GM19023 (cell line): ENCODE measurements at regions not wholly inside any gene's neighbourhood (a gene's known extent, or its start where the extent isn't known, plus 50 kb on each side); places are given as distances from the start of the nearest gene placed in this dataset.
"Not testable (repeated sequence)": the region's sequence is repeated elsewhere in the genome, so short reads cannot be mapped to it uniquely, and the experiment has no call there.

Source experiments
- ATAC-seq: cut with Tn5 transposase; IDR thresholded peaks from one replicate; pipeline ENCODE4 v1.9.1; 2021; ENCODE audit warnings: mild to moderate bottlenecking, moderate library complexity; ENCODE audit not compliant: unreplicated experiment

DNA sequence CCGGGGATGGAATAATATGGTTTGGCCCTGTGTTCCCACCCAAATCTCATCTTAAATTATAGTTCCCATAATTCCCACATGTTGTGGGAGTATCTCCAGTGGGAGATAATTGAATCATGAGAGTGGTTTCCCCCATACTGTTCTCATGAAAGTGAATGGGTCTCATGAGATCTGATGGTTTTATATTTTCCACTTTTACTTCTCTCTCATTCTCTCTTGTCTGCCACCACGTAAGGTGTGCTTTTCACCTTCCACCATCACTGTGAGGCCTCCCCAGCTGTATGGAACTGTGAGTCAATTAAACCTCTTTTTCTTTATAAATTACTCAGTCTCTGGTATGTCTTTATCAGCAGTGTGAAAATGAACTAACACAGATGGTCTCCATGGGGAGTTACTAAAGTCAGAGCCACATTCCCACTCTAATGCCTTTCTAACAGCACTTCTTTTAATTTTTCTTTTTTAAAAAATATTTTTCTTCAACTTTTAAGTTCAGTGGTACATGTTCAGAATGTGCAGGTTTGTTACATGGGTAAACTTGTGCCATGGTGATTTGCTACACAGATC lies 306.6 kb downstream of the DTHD1 start:
- ATAC-seq: no peak

DNA sequence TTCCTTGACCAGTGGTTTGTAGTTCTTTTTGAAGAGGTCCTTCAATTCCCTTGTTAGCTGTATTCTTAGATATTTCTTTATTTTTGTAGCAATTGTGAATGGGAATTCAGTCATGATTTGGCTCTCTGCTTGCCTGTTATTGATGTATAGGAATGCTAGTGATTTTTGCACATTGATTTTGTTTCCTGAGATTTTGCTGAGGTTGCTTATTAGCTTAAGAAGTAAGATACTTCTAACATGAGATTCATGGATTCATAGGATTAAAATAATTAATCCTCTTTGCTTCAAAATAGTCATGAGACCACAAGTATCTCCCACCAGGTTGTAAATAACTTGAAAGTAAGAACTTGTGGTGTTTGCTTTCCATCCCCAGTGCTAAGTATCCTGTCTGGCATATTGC lies 308.9 kb downstream of the DTHD1 start:
- no peak for ATAC-seq

DNA sequence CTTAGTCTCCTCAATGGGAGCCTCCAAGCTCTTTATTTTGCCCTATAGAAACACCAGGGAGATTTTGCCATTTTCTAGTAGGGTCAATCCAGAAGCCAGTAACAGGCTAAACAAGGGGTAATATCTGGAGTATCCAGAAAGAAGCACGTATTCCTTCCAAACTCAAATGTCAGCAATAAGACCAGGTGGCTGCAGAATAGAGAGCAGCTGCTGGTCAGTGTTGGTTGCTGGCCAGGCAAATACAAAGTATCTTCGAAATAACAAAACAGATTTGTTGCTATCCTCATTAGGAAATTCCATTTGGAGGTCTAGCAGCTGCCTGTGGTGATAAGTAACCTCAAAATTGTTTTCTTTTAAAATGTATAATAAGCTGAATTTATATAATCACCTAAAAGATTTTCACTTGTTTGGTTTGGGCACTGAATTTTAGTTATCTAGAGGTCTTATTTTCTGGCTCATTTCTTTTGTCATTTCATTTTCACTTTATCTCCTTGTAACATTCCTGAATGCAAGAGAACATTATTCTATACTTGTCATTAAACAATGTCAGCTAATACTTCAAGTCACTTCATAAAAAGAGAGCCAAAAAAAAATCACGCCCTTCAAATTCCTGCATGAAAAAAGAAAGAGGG lies 320.6 kb downstream of the DTHD1 start:
- ATAC-seq: no peak

DNA sequence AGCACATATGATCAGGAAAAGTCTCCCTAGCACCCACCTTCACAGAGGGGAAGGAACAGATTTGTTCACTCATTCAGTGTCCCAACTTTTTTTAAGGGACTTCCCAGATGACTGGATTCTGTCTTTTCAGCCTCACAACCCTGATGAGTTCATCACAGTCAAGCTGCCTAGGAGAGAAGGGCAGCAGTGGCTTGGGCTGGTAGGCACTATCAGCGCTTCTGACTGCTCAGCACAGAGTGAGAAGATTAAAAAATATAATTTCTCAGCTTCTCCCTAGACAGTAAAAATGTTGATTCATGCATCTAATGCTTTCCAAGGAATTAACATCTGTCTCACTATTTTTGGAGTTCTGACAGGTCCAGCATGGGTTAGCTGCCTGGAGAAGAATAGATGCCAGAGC lies 328.2 kb downstream of the DTHD1 start:
- no peak for ATAC-seq

DNA sequence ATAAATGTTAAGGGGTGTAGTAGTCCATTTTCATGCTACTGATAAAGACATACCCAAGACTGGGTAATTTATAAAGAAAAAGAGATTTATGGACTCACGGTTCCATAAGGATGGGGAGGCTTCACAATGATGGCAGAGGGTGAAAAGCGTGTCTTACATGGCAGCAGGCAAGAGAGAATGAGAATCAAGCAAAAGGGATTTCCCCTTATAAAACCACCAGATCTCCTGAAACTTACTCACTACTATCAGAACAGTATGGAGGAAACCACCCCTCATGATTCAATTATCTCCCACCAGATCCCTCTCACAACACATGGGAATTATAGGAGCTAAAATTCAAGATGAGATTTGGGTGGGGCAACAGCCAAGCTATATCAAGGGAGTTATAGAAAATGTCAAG lies 329.2 kb downstream of the DTHD1 start:
- no peak for ATAC-seq

DNA sequence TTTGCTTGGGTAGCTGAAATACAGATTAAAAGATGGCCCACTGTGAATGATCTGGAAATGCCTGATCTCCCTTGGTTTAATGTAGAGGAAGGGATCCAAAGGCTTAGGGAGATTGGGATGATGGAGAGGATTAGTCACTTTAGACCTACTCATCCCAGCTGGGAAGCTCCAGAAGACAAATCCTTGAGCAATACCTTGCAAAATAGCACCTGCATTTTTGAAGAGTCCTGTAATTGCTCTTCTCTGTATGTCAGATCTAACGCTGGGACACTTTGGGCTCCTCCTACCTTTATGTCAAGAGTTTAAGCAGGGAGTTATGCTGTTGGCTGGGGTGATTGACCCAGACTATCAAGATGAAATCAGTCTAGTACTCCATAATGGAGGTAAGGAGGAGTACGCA lies 331.7 kb downstream of the DTHD1 start:
- not testable (repeated sequence) for ATAC-seq

DNA sequence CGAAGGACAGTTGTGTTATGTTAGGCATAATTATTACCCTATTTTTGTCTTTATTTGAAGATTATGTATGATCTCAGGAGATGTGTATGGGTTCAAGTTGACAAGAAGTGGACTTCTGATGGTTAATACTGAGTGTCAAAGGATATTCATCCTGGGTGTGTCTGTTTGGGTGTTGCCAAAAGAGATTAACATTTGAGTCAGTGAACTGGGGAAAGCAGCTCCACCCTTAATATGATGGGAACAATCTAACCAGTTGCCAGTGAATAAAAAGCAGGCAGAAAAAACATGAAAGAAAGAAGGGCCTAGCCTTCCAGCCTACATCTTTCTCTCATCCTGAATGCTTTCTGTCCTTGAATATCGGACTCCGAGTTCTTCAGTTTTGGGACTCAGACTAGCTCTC lies 332.6 kb downstream of the DTHD1 start:
- ATAC-seq: no peak

DNA sequence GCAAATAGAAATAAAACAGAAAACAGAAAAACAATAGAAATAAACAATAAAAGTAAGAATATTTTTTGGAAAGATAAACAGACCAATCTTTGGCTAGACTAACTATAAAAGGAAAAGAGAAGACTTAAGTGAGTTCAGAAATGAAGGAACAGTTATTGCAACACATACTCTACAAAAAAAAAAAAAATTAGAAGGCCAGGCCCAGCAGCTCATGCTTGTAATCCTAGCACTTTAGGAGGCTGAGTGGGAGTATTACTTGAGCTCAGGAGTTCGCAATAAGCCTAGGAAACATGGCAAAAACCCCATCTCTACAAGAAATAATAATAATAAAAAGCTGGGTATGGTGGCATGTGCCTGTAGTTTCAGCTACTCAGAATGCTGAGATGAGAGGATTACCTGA lies 336.7 kb downstream of the DTHD1 start:
- ATAC-seq: no peak

DNA sequence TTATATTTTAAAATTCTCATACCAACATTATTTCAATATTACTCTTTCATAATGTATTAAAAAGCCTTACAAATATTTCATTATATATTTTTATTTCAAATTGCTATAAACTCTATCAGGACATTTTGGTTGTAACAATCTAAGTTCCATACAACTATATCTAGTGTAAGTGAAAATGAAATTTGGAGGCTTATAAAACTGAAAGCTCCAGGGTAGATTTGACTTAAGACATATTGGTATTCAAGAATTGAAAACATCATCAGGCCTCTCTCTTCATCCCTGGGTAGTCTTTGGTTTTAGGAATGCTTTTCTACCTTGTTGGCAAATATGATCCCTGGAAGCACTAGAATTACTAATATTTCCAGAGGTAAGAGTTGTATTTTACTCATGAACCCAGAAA lies 342.6 kb downstream of the DTHD1 start:
- ATAC-seq: no peak

DNA sequence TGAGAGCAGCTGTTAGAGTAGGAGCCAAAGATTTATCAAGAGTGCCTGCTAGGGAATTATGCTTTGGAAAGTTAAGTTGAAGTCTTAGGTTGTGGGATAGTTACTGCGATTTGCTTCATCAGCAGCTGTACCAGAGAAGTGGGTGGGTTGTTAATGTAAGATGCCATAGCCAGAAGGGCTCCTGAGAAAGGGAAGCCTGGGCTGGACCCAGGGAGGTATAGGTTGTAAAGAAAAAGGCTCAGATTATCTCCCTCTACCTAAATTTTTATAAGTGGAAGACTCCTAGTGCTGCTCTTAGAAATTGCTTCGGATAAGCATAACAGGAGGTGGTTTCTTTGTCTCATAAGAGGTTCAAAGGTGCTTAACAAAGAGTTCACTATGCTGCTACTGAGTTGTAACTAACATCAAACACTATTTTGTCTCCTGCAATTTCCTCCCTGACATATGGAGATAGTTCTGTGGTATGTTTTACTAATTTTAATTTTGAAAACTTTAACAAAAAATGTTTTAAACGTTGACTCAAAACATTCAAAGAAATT lies 356.9 kb downstream of the DTHD1 start:
- ATAC-seq: no peak

DNA sequence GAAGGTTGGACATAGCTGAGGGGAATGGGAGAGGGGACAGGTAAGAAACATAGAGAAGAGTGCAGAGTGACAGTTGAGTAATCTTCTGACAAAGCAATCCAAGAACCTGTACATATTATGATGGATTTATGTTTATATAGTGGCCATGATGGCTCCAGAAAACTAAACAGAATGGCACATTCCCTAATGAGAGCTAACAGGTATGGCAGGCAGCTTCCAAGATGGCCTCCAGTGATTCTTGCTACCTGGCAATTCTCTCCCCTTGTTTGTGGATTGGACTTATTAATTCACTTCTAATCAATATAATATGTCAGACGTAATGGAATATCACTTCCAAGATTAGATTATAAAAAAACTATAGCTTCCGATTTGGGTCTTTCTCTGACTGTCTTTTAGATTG lies 359.5 kb downstream of the DTHD1 start:
- no peak for ATAC-seq

DNA sequence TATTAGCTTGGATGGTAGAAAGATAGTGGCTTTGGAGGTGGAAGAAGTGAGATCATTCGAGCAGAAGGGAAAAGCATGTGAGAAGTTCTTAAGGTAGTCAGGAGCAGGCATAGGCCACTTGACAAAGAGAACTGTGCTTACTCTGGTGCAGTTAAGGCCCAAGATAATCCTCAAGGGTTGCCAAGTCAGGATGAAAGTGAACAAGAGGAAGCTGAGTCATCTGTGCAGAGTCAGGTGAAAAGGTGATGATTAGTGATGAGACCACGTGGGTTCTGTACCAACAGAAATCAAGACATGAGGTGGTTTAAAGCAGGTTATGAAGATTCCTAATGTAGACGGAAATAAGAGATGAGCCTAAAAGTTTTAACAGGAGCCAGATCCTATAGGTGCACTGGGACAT lies 369.8 kb downstream of the DTHD1 start:
- peak; percentile 99 for ATAC-seq

DNA sequence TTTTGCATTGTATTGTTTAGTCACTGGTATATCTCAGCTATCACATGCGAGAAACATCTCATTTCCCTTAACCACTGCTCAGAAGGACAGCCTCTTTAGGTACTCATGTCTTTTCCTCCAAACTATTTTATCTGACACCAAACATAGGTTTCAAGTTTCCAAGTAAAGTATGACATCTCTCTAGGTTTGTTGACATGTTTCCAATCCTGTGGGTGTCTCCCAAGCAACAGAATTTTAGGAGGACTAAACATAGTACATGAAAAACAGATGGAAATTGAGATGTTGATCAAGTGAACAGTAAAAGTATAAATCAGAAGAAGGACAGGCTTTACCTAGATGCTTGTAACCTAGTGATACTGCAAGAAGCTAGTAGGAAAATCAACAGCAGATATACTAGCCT lies 371.4 kb downstream of the DTHD1 start:
- ATAC-seq: no peak

DNA sequence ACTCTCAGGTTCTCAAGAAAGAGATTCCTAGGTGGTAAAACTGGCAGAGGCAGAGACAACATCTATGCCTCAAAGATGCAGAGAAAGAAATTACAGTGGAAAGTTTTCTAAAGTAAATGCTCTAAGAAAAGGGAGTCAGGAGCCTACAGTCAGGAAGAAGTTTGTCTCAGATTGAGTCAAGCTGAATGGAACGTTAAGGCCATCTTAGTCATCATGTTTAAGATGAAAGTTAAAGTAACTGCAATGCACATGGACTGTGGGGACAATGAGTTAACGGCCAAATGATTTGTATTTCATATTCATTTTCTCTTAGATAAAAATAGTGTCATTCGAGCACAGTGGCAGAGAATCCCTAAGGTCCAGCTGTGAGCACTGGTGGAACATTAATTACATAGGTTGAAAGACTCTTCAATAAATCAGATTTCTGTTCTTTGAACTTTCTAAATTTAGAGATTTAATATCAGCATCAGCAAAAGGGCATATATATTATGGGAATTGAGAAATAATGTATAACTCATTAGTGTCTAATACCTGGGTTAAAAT lies 384.6 kb downstream of the DTHD1 start:
- ATAC-seq: no peak

DNA sequence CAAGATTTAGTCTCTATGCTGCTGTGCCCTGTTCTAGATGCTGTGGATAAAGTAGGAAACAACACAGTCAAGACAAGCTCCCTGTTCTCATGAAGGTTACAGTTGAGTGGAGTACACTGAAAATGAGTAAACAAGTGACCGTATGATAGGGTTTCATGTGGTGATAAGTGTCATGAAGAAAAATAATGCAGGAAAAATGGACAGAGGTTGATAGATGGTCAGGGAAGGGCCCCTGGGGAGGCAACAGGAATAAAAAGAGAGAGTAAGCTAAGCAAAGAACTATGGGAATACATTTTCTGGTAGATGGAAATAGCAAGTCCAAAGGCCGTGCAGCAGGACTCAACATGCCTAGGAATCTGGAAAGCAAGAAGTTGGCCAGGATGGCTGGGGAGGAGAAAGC lies 394.0 kb downstream of the DTHD1 start:
- no peak for ATAC-seq

DNA sequence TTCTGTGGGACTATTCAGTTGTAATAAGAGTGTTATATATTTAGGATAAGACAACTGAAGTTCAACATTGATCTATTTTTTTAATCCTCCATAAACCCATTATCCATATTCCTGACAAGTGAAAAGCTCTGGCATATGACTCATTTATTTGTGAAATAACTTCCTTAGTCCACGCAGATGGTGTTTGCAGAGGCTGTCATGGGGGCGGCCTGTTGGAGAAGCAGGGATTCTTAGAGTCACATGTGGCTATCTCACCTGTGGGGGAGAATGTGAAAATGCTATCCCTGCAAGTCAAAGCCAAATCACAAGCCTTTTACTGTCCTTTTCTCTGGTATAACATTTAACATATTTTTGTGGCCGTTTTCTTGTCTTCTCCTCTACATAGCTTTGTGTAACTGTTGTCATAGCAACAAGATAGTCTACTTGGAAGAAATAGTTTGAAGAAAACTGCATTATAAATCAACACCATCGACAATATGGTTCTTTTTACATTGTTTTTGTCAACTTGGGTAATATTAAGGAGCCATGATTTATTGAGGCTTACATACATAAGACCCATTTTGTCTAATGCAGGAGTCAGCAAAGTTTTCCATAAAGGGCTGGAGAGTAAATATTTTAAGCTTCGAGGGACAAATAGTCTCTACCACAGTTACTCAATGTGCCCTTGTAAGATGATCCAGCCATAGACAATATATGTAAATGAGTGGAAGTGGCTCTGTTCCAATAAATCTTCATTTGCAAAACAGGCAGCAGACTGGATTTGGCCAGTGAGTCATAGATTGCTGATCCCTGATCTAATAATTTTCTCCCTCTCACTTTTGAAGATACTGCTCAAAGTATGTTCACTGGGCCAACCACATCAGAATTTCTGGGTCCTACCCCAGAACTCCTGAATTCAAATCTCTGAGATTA lies 395.0 kb downstream of the DTHD1 start:
- ATAC-seq: no peak

DNA sequence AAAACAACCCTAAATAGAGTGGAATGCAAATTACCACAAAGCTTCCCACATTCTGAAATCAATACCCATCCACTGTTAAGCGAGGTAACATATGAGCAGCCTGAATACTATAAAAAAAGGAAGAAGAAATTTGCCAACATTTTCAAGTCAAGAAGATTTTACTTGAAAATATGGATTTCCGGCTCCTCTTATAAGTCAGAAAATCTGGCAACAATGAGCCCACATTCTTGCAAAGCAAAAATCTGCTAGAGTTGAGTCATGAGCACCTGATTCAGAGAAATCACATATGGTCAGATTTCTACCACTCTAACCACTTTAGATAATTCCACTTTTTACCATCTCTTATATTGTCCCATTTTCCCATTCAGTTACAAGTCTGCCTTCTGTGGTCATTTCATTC lies 395.7 kb downstream of the DTHD1 start:
- no peak for ATAC-seq

DNA sequence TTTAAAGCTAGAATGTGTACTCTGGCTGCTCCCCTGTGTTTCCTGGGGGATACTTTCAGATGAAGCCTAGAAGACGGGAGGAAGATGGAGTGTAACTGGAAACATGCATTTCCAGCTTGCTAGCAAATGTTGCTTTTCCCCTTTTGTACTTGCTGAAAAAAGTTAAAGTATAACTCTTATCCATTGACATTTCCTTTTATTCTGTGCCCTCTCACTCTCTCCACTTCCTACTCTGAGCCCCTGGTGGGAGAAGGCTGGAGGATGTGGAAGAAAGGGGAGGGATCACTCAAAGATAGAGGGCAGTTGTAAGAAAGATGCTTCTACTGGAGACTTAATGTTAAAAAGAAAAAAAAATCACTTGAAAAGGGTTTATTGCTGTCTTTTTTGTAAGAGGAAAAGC lies 396.5 kb downstream of the DTHD1 start:
- no peak for ATAC-seq

DNA sequence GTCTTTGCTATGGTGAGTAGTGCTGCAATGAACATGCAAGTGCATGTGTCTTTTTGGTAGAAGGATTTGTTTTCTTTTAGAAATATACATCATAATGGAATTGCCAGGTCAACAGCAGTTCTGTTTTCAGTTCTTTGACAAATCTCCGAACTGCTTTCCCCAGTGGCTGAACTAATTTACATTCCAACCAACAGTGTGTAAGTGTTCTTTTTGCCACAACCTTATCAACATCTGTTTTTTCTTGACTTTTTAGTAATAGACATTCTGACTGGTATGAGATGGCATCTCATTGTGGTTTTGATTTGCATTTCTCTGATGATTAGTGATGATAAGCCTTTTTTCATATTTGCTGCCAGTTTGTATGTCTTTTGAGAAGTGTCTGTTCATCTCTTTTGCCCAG lies 406.3 kb downstream of the DTHD1 start:
- no peak for ATAC-seq

DNA sequence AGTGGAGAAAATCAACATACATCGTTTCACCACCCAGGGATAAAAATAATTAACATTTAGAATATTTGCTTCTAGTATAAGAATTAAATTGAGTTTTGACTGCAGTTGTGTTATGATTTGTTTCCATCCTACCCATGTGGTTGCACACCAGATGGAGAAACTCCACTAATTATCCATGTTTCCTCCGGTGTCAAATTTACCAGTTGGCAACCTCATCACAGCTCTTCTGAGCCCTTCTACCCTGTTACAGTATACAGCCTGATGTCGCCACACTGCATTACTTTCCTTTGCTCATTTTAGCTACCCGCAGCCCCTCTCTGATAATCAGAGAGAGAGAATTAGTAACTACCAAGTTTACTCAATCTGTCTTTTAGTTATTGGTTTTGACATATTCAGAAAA lies 411.2 kb downstream of the DTHD1 start:
- no peak for ATAC-seq

DNA sequence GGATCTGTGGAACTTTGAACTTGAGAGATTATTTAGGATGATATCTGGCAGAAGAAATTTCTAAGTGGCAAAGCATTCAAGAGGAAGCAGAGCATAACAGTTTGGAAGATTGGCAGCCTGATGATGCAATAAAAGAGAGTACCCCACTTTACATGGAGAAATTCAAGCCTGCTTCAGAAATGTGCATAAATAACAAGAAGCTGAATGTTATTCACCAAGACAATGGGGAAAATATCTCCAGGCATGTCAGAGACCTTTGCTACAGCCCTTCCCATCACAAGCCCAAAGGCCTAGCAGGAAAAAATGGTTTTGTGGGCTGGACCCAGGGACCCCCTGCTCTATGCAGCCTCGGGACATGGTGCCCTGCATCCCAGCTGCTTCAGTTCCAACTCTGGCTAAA lies 420.8 kb downstream of the DTHD1 start:
- no peak for ATAC-seq

DNA sequence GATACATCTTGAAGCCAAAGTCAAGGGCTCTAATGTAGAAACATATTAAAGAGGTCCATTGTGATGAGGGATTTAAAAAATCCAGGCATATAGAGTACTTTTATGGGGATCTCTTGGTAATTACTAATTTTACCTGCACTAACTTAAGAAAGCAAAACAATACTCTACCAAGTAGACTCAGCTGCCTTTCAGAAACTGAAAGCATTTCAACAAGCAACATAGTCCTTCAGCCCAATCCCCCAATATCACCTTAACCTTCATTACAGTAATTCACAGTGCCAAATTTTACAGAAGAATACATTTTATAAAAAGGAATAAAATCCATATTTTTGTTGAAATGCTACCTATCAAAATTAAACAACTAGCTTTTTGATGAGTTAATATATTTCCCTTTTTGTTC lies 422.9 kb downstream of the DTHD1 start:
- ATAC-seq: no peak
